Ishikawa (cell line): ENCODE measurements at regions not wholly inside any gene's neighbourhood (a gene's known extent, or its start where the extent isn't known, plus 50 kb on each side); places are given as distances from the start of the nearest gene placed in this dataset.
A peak's percentile ranks its signal among the peaks of the same experiment; 100 is the strongest.

ENCODE experiments used
- CEBPB ChIP-seq: IDR thresholded peaks from 2 replicates; pipeline ENCODE4 v1.6.1; 2012
- CREB1 ChIP-seq: IDR thresholded peaks from 2 replicates; pipeline ENCODE4 v1.6.1; 2012; ENCODE audit warnings: low read depth
- EGR1 ChIP-seq: IDR thresholded peaks from 2 replicates; pipeline ENCODE4 v1.6.1; 2012
- EP300 ChIP-seq: IDR thresholded peaks from 2 replicates; pipeline ENCODE4 v1.6.1; 2012; ENCODE audit warnings: borderline replicate concordance
- FOXM1 ChIP-seq: IDR thresholded peaks from 2 replicates; pipeline ENCODE4 v1.6.1; 2012; ENCODE audit warnings: low read depth, borderline replicate concordance
- NFIC ChIP-seq: IDR thresholded peaks from 2 replicates; pipeline ENCODE4 v1.6.1; 2012
- RAD21 ChIP-seq: IDR thresholded peaks from 2 replicates; pipeline ENCODE4 v1.6.1; 2012; ENCODE audit warnings: low read depth
- TAF1 ChIP-seq: IDR thresholded peaks from 2 replicates; pipeline ENCODE4 v1.6.1; 2012; ENCODE audit warnings: low read depth, mild to moderate bottlenecking
- TCF12 ChIP-seq: IDR thresholded peaks from 2 replicates; pipeline ENCODE4 v1.6.1; 2012; ENCODE audit warnings: low read depth
- TEAD4 ChIP-seq: IDR thresholded peaks from 2 replicates; pipeline ENCODE4 v1.6.1; 2012
- YY1 ChIP-seq: IDR thresholded peaks from 2 replicates; pipeline ENCODE4 v1.6.1; 2012; ENCODE audit warnings: low read depth
- ZBTB7A ChIP-seq: IDR thresholded peaks from 2 replicates; pipeline ENCODE4 v1.6.1; 2012; ENCODE audit warnings: low read depth
- TF ChIP-seq, protein P1 (sequence below): IDR thresholded peaks from 2 replicates; pipeline ENCODE4 v1.6.1; 2012
- TF ChIP-seq, protein P2 (sequence below): IDR thresholded peaks from 2 replicates; pipeline ENCODE4 v1.6.1; 2012
- TF ChIP-seq, protein P3 (sequence below): IDR thresholded peaks from 2 replicates; pipeline ENCODE4 v1.6.1; 2012; ENCODE audit warnings: low read depth, mild to moderate bottlenecking

DNA sequence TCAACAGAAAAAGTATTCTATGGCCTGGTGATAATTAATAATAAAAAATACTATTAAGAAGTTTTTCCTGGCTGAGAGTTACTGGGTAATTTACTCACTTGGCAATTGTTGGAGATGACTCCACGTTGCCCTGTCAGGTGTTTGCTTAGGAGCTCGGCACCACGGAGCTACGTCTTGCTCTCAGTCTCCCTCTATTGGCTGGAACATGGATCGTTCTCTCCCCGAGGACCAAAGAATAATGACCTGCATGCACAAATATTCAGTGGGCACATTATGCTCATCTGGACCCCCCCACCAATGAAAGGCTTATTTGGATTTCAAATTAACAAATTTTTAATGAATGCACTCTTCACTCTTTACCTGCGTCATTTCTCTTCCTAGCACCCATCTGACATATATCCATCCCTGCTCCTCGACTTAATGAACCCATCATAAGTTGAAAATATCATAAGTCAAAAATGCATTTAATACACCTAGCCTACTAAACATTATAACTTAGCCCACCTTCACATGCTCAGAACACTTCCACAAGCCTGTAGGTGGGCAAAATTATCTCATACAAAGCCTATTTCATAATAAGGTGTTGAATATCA, 71.0 kb upstream of the CD83 start:
- no peak for TF ChIP-seq CEBPB
- no peak for TF ChIP-seq FOXM1
- TF ChIP-seq RAD21: peak; percentile 52
- no peak for TF ChIP-seq YY1

DNA sequence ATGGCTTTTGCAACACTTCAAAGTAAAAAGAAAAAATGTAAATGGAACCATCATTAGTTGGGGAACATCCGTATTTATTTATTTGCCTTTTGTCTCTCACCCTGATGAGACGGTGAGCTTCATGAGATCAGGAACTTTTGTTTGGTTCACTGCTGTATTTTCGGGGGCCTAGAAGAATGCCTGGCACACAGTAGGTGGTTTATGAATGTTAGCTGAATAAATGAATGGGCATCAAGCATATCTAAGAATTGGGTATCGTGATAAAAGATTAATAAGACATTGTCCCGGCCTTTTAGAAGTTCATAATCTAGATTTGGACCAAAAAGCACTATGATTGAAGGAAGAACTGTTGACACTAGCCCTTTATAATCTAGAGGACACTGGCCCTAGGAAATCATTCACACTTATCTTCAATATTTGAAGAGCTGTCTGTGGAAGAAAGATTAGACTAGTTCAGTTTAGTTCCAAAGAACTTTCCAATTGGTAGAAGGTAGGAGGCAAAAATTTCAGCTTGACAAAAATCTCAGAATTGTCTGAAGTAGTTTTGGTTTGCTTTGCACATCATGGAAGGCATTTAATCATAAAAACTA, 70.3 kb upstream of the CD83 start:
- TF ChIP-seq ZBTB7A (no peak), RAD21 (no peak), CEBPB (no peak), EGR1 (no peak), CREB1 (no peak), FOXM1 (no peak), TEAD4 (no peak), EP300 (no peak), TCF12 (no peak), TAF1 (no peak), NFIC (no peak)
- TF ChIP-seq, protein P1, sequence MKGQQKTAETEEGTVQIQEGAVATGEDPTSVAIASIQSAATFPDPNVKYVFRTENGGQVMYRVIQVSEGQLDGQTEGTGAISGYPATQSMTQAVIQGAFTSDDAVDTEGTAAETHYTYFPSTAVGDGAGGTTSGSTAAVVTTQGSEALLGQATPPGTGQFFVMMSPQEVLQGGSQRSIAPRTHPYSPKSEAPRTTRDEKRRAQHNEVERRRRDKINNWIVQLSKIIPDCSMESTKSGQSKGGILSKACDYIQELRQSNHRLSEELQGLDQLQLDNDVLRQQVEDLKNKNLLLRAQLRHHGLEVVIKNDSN: no peak

DNA sequence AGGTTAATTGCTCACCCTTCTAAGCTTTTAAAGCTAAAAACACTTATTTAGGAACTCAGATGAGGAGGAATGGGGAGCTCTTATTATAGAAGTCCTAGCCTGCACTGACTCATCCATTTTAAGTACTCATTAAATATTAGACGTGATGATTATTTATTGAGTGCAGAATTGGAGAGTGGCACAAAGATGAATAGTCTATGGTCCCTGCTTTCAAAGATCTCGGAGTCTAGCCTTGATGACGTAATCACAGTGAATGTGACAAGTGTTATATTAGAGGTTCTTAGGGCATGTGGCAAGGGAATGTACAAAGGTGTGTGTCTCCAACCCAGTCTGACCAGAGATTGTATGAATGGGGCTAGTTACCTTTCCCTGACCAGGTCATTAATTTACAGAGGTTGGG, 68.7 kb upstream of the CD83 start:
- TF ChIP-seq CREB1: no peak
- TF ChIP-seq, protein P2, sequence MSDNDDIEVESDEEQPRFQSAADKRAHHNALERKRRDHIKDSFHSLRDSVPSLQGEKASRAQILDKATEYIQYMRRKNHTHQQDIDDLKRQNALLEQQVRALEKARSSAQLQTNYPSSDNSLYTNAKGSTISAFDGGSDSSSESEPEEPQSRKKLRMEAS: no peak
- TF ChIP-seq FOXM1: no peak
- TF ChIP-seq EP300: no peak
- TF ChIP-seq TEAD4: no peak
- no peak for TF ChIP-seq TCF12
- TF ChIP-seq RAD21: no peak
- TF ChIP-seq, protein P1: no peak
- no peak for TF ChIP-seq CEBPB
- TF ChIP-seq ZBTB7A: no peak
- TF ChIP-seq EGR1: no peak
- no peak for TF ChIP-seq YY1
- no peak for TF ChIP-seq TAF1
- TF ChIP-seq, protein P3, sequence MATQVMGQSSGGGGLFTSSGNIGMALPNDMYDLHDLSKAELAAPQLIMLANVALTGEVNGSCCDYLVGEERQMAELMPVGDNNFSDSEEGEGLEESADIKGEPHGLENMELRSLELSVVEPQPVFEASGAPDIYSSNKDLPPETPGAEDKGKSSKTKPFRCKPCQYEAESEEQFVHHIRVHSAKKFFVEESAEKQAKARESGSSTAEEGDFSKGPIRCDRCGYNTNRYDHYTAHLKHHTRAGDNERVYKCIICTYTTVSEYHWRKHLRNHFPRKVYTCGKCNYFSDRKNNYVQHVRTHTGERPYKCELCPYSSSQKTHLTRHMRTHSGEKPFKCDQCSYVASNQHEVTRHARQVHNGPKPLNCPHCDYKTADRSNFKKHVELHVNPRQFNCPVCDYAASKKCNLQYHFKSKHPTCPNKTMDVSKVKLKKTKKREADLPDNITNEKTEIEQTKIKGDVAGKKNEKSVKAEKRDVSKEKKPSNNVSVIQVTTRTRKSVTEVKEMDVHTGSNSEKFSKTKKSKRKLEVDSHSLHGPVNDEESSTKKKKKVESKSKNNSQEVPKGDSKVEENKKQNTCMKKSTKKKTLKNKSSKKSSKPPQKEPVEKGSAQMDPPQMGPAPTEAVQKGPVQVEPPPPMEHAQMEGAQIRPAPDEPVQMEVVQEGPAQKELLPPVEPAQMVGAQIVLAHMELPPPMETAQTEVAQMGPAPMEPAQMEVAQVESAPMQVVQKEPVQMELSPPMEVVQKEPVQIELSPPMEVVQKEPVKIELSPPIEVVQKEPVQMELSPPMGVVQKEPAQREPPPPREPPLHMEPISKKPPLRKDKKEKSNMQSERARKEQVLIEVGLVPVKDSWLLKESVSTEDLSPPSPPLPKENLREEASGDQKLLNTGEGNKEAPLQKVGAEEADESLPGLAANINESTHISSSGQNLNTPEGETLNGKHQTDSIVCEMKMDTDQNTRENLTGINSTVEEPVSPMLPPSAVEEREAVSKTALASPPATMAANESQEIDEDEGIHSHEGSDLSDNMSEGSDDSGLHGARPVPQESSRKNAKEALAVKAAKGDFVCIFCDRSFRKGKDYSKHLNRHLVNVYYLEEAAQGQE: no peak

DNA sequence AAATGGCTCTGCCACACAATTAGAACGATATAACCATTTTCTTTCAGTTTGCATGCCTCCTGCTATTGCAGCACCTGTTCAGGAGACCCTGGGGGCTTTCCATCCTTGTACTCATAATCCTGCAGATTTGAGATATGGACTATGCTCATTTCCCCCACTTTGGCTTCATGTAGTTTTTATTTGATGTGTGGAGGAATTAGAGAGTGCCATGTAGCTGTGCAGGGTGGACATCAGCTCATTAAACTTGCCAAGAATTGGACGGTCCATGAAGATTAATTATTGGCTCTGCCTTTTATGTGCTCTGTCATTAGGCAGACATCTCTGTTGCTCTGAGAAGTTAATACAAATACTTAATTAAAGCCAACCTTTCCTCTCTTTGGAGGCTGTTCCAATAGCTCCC, 66.2 kb upstream of the CD83 start:
- TF ChIP-seq, protein P1: no peak
- no peak for TF ChIP-seq FOXM1

DNA sequence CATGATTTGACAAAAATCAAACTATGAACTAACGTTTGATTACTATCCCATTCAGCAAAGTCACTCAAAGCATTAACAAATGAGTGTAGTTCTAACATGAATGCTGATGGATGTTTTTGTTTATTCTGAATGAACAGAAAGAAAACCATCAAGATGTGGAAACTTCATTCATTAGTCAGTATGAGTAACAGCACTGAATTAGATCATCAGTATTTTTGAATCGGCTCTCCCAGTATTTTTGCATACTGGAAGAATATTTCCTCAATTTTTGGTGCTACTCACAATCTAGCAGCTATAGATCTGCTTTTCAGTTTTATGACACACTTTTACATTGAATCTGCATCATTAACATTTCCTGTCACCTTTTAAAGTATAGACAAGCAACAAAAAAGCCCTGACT, 63.8 kb upstream of the CD83 start:
- TF ChIP-seq EP300 (no peak), YY1 (no peak), CREB1 (no peak), CEBPB (no peak), TCF12 (no peak), FOXM1 (no peak), RAD21 (no peak)

DNA sequence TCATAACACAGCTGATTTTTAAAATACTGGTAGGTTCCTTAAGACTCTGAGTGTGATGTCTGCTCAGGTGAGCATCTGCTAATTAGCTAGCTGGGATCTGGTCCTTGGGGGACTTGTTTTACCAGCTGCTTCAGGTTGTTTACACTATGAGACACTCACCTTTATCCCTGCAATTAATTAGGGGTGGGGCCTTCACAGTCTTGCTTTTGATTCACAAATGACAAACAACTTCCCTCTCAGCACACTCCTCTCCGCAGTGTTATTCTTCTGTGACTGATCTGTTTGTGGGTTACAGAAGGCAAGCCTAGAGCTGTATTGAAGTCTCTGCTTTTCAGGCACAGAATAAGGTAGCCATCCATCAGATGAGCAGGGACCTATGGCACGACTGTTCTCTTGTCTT, 62.0 kb upstream of the CD83 start:
- TF ChIP-seq, protein P1: no peak
- TF ChIP-seq ZBTB7A (no peak), RAD21 (no peak), EP300 (no peak), NFIC (no peak), TEAD4 (no peak), EGR1 (no peak), TAF1 (no peak), FOXM1 (no peak), CREB1 (no peak), YY1 (no peak), CEBPB (no peak), TCF12 (no peak)
- TF ChIP-seq, protein P2: no peak
- TF ChIP-seq, protein P3: no peak
